Stomach (tissue), 8 donors: ENCODE measurements at regions not wholly inside any gene's neighbourhood (a gene's known extent, or its start where the extent isn't known, plus 50 kb on each side); places are given as distances from the start of the nearest gene placed in this dataset.

Experiments
- DNase-seq, 2 donors: peaks; one replicate each; pipeline versions ENCODE4 v3.0.0 to v3.0.0-alpha.2; 2013 to 2019
- H3K27ac ChIP-seq, 5 donors: fragments of 200-600 bp in 4 of 5; sonication (generic) in 4 of 5; one replicate each; pipeline ENCODE4 v1.5.1; 2013 to 2019; ENCODE audit warnings: mild to moderate bottlenecking in 1 of 5, moderate library complexity in 1 of 5
- H3K27me3 ChIP-seq, 3 donors: fragments of 200-600 bp; sonication (generic); one replicate each; pipeline ENCODE4 v1.5.1; 2017 to 2019; ENCODE audit warnings: mixed run types in 1 of 3
- H3K36me3 ChIP-seq, 4 donors: fragments of 200-600 bp; sonication (generic); 1 replicate in 3 of 4; 2 replicates in 1 of 4; pipeline ENCODE4 v1.5.1; 2016 to 2019
- H3K4me1 ChIP-seq, 4 donors: fragments of 200-600 bp; sonication (generic); one replicate each; pipeline ENCODE4 v1.5.1; 2016 to 2019
- H3K4me3 ChIP-seq, 4 donors: fragments of 200-600 bp; sonication (generic) in 3 of 4; one replicate each; pipeline ENCODE4 v1.5.1; 2016 to 2019; ENCODE audit warnings: mild to moderate bottlenecking in 1 of 4
- H3K9me3 ChIP-seq, 4 donors: fragments of 200-600 bp; sonication (generic); one replicate each; pipeline ENCODE4 v1.5.1; 2016 to 2019
- CTCF ChIP-seq, 7 experiments: fragments of 450-650 bp in 4 of 7; fragments of 200-600 bp in 3 of 7; sonication (generic) in 3 of 7; IDR thresholded peaks; one replicate each; pipeline ENCODE4 v1.5.1; 2016 to 2019; ENCODE audit warnings: antibody characterized with exemption in 7 of 7, control low read depth in 2 of 7, mild to moderate bottlenecking in 1 of 7
- EP300 ChIP-seq: sonication (generic); formaldehyde crosslinking; IDR thresholded peaks from one replicate; pipeline ENCODE4 v1.6.1; 2017; ENCODE audit warnings: antibody characterized with exemption
- POLR2A ChIP-seq, 4 donors: fragments of 450-650 bp; IDR thresholded peaks; one replicate each; pipeline ENCODE4 v1.6.1; 2016; ENCODE audit warnings: antibody characterized with exemption in 4 of 4, control low read depth in 2 of 4, mild to moderate bottlenecking in 1 of 4, moderate library complexity in 1 of 4
- POLR2AphosphoS5 ChIP-seq, 3 donors: sonication (generic); formaldehyde crosslinking; IDR thresholded peaks; one replicate each; pipeline ENCODE4 v1.6.1; 2016; ENCODE audit warnings: antibody characterized with exemption in 3 of 3
- WGBS, 5 donors: extraction: QIAGEN DNeasy Blood & Tissue Kit in 3 of 5; methylation state at CpG; one replicate each; pipeline versions ENCODE4 v1.1.5 to v1.1.7; 2013 to 2018; 5-methylcytosine and 5-hydroxymethylcytosine counted together
- intact Hi-C: fragments of 100-400 bp; cut with DNase I; formaldehyde crosslinking; loops from one replicate; pipeline ENCODE4 v1.15.1; 2023; ENCODE audit warnings: low total_unique reads
- donor health status: healthy with polysubstance abuse.
- donor health status: Bipolar disorder and iron deficiency.
- donor health status: healthy.

- TF ChIP-seq POLR2A (IDR thresholded peaks at IDR 0.05), result no peak
- TF ChIP-seq POLR2AphosphoS5 (IDR thresholded peaks at IDR 0.05), result no peak
- no peak for TF ChIP-seq CTCF (IDR thresholded peaks at IDR 0.05)
- no peak for TF ChIP-seq EP300
- Histone ChIP-seq H3K27me3 (peaks cover 0 to 32% (median 0%) of the 10 kb centered on the region in 3 donors), H3K36me3 (no peaks in the 10 kb centered on the region), H3K27ac (no peak overlapping the region), H3K4me3 (no peak overlapping the region), H3K4me1 (no peaks in the 10 kb centered on the region), H3K9me3 (no peaks in the 10 kb centered on the region)
- peak in 1 of 2 donors; percentile 15 for DNase-seq
- WGBS, 5 donors, result 72 to 90% (median 87%) methylated on average over 7 of the region's 7 CpGs
- intact Hi-C loops, result no loop called here
These were observed 434.4 kb downstream of the PTPRU start for GRCh38 chr1:29670752-29671151.

GRCh38 chr1:29669912-29670311 is 433.6 kb downstream of the PTPRU start:
- intact Hi-C loops, result no loop called here

GRCh38 chr1:29669158-29669871 is 433.0 kb downstream of the PTPRU start:
- H3K36me3 ChIP-seq, result no peaks in the 10 kb centered on the region
- 65 to 74% (median 71%) methylated on average over 7 to 10 of the region's 10 CpGs for WGBS, 5 donors
- no peak for TF ChIP-seq EP300
- DNase-seq, result no peak
- no peak overlapping the region for H3K27ac ChIP-seq
- H3K27me3 ChIP-seq, result peaks cover 0 to 47% (median 0%) of the 10 kb centered on the region in 3 donors
- no peaks in the 10 kb centered on the region for H3K4me1 ChIP-seq
- no peaks in the 10 kb centered on the region for H3K9me3 ChIP-seq
- intact Hi-C loops, result no loop called here
- H3K4me3 ChIP-seq, result no peak overlapping the region

More at GRCh38 chr1:29669912-29670311, 433.6 kb downstream of the PTPRU start:
- Histone ChIP-seq H3K36me3 (no peaks in the 10 kb centered on the region), H3K27me3 (peaks cover 0 to 41% (median 0%) of the 10 kb centered on the region in 3 donors), H3K4me3 (no peak overlapping the region), H3K9me3 (no peaks in the 10 kb centered on the region), H3K27ac (no peak overlapping the region), H3K4me1 (no peaks in the 10 kb centered on the region)
- no peak for DNase-seq
- TF ChIP-seq CTCF (IDR thresholded peaks at IDR 0.05) (no peak), POLR2AphosphoS5 (IDR thresholded peaks at IDR 0.05) (no peak), POLR2A (IDR thresholded peaks at IDR 0.05) (no peak)
- 52 to 62% (median 58%) methylated on average over 2 to 3 of the region's 3 CpGs for WGBS, 5 donors

GRCh38 chr1:29668551-29669157 is 432.3 kb downstream of the PTPRU start:
- H3K4me1 ChIP-seq, result no peaks in the 10 kb centered on the region
- intact Hi-C loops, result no loop called here
- H3K4me3 ChIP-seq, result no peak overlapping the region
- H3K36me3 ChIP-seq, result no peaks in the 10 kb centered on the region
- no peak for DNase-seq
- WGBS, 5 donors, result 61 to 77% (median 75%) methylated on average over 7 of the region's 7 CpGs
- H3K27ac ChIP-seq, result no peak overlapping the region
- no peak for TF ChIP-seq POLR2A (IDR thresholded peaks at IDR 0.05)
- no peak for TF ChIP-seq POLR2AphosphoS5 (IDR thresholded peaks at IDR 0.05)
- no peak for TF ChIP-seq CTCF (IDR thresholded peaks at IDR 0.05)
- TF ChIP-seq EP300, result no peak
- H3K27me3 ChIP-seq, result peaks cover 0 to 53% (median 0%) of the 10 kb centered on the region in 3 donors
- no peaks in the 10 kb centered on the region for H3K9me3 ChIP-seq

DNA sequence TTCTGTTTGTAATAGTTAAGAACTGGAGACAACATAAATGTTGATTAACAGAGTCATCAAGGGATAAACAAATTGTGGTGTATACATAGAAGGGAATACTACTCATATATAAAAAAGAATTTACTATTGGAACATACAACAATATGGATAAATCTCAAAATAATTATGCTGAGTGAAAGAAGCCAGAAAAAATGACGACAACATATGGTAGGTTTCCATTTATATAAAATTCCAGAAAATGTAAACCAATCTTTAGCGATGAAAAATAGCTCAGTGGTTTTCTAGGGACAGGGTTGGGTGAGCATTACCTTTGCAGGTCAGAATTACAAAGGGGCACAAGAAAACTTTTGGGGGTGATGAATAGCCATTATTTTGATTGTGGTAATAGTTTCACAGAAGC is 431.6 kb downstream of the PTPRU start:
- Histone ChIP-seq H3K4me1 (no peaks in the 10 kb centered on the region), H3K36me3 (no peaks in the 10 kb centered on the region), H3K9me3 (no peaks in the 10 kb centered on the region), H3K27me3 (peaks cover 0 to 57% (median 0%) of the 10 kb centered on the region in 3 donors), H3K27ac (no peak overlapping the region), H3K4me3 (no peak overlapping the region)
- TF ChIP-seq CTCF (IDR thresholded peaks at IDR 0.05) (no peak), EP300 (no peak), POLR2A (IDR thresholded peaks at IDR 0.05) (no peak), POLR2AphosphoS5 (IDR thresholded peaks at IDR 0.05) (no peak)
- intact Hi-C loops, result no loop called here
- 79 to 81% (median 81%) methylated on average over 2 of the region's 2 CpGs for WGBS, 5 donors
- no peak for DNase-seq
